GM19238 (cell line): ENCODE measurements at regions not wholly inside any gene's neighbourhood (a gene's known extent, or its start where the extent isn't known, plus 50 kb on each side); places are given as distances from the start of the nearest gene placed in this dataset.
"Not testable (repeated sequence)": the region's sequence is repeated elsewhere in the genome, so short reads cannot be mapped to it uniquely, and the experiment has no call there.

Experiments
- DNase-seq: peaks from one replicate; pipeline ENCODE4 v3.0.0; 2011; ENCODE audit warnings: low spot score; ENCODE audit not compliant: insufficient read length

DNA sequence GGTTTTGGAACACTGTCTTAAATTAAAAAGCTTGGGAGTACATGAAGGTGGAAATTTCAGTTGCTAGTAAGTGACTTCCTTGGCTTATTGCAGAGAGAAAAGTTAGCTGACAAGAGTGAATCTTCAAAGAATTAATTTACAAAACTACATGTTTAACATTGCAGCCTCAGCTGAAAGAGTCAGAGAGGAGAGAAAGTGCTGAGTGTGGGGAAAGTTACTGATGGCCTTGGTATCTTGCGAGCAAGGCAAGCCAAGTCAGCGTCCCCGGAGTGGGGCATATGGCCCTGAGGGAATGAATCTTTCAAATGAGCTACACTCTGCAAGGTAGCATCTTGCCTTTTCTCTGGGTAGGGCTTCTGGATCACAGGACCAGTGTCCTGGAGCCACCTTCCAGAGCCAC is 131.3 kb downstream of the LPIN1 start:
- DNase-seq, result no peak

DNA sequence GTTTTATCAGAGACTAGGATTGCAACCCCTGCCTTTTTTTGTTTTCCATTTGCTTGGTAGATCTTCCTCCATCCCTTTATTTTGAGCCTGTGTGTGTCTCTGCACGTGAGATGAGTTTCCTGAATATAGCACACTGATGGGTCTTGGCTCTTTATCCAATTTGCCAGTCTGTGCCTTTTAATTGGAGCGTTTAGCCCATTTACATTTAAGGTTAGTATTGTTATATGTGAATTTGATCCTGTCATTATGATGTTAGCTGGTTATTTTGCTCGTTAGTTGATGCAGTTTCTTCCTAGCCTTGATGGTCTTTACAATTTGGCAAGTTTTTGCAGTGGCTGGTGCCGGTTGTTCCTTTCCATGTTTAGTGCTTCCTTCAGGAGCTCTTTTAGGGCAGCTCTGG is 138.8 kb downstream of the LPIN1 start:
- DNase-seq, result not testable (repeated sequence)

DNA sequence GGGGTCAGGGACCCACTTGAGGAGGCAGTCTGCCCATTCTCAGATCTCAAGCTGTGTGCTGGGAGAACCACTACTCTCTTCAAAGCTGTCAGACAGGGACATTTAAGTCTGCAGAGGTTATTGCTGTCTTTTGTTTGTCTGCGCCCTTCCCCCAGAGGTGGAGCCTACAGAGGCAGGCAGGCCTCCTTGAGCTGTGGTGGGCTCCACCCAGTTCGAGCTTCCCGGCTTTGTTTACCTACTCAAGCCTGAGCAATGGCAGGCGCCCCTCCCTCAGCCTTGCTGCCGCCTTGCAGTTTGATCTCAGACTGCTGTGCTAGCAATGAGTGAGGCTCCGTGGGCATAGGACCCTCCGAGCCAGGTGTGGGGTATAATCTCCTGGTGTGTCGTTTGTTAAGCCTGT is 140.5 kb downstream of the LPIN1 start:
- DNase-seq, result not testable (repeated sequence)

DNA sequence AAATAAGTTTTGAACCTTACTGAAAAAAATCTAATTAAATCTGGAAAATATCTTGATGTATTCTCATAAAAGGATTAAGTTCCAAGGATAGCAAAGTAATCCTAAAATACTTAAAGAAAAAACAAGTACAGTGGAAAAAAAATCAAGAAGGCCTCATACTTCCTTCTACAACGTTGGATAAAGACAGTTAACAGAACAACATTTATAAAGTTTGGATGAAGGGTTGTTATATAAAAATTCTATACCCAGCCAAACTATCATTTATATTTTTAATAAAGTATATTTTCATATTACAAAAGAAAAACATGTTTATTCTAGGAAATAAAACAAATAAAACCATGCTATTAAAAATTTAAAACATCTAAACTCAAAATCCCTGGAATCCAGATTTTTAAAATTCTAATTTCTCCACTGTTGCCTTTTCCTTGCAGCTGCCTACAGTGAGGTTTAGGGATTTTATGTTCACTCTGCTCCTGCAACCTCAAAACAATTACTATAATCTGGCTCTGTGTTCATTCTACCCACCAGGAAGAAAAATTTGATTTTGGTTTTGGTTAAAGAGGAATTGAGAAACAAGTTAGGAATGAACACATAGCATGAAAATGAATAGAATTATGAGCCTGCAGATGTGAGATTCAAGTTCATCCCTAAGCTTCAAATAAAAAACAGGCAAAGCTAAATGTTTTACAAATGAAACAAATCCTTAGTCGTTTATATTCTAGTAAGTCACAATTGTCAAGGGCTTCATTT is 142.8 kb downstream of the LPIN1 start:
- no peak for DNase-seq

DNA sequence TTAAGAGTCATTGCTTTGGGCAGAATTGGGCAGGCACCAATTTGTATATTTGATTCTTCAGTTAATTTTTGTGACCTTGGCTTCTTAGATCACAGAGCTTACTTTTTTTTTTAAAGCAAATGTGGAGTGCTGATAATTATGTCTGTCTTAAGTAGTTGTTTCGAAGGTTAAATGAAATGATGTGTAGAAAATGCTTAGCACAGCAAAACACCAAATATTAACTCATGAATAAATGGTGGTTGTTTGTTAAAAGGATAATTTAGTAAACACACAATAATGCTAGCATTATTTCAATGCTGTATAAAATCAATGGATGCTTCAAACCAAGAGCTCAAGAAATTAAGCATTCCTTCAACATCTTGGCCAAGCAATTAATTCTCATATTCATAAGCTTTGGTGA is 143.4 kb downstream of the LPIN1 start:
- no peak for DNase-seq

DNA sequence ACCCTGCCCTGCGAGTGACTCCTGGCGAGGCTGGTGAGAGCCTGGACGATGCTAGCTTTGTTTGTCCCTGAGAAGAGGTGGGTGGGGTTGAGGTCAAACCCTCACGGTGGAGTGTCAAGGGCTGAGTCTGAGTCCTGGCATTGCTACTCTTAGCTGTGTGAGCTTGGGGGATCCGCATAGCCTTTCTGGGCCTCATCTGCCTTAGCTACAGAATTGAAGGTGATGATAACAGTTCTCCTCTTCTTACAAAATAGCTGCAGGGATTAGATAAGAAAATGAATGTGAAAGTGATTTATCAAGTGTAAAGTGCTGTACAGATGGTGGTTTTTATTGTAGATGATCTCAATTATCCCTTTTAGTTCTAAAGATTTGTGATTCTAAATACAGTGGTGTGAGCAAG is 144.6 kb downstream of the LPIN1 start:
- no peak for DNase-seq

DNA sequence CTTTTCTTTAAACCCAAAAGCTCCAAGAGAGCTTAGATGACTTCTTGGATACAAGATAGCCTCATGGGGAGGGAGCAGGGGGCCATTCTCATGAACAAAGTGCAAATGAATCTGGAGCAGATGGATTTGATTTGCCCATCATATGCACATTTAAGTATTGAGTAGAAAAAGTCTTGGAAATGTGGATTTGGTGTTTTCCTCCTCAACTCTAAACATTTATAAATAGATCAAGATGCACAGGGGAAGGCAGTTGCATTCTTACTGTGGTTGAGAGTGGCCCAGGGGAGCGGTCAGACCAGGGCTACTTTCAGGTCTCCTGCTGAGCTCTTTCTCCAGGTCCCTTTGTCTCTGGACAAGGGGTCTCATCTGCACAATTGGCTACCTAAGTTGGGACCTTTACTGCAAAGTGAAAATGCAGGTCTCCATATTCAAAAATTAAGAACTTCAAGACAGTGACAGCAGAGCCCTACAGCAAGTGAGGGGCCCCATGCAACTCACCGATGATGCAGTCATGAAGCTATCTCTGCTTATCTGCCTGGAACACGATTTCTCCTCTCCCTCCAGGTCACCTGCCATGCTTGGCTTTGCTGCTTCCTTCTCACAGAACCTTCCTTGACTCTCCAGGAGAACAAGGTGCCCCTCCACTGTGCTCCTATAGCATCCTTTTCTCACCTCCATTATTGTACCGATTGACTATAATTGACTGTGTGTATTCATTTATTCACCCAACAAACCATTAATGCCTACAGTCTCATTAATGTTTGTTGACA is 145.4 kb downstream of the LPIN1 start:
- no peak for DNase-seq

DNA sequence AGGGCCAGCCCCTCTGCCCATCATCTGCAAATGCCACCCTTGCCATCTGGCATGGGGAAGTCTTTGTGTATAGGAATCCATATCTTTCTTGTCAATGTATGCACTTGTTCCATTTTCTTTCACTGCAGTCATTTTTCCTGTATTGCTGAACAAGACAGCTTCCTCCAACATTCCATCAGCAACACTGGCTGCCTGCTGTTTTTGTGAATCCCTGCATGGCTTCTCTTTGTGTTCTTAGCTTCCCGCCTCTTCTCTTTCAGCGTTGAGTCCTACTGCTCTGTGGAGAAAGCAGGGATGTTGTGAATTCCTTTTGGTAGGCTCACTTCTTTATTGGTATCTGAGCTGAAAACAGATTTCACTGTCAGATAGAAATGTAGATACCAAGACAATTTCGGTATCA is 150.0 kb downstream of the LPIN1 start:
- DNase-seq, result no peak

DNA sequence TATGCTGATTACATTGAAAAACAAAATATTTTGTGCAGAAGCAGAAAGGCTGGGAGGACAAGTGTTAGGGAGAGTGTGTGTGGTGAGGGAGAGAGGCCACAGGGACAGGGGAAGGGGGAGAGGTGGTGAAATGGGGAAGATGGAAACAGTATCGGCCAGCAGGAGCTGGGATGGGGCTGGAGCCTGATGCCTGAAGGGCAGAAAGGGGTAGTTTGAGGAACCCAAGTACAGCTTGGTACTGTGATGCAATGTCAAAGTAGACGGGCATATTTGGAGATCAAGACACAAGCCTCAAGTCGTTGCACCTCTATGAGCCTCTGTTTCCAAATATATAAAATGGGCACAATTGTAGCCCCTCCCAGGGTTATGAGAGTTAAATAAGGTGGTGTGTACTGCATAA is 152.1 kb downstream of the LPIN1 start:
- no peak for DNase-seq

DNA sequence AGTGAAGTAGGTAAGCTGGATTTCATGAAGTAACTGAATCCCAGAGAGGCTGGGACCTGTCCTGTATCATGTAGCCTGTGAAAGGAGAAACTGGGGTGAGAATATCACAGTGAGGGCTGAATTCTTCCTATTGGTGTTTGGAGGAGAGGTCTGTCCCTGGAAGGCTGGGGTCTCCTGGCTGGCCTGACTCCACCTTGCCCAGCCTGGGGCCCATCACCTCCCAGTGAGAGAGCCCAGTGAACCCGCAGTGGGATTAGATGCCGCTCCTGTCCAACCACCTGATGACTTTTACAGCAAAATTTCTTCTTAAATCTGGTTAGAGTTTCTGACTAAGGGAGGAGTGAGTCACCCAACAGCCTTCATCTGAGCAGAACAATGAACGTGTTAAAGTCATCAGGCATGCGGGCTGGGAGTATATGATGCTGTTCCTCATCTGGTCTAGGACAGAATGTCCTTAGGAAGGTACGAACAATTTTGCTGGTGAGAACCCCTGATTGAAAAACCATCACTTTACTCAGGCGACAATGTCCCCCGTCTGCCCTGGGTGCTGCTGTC is 152.9 kb downstream of the LPIN1 start:
- DNase-seq, result no peak

DNA sequence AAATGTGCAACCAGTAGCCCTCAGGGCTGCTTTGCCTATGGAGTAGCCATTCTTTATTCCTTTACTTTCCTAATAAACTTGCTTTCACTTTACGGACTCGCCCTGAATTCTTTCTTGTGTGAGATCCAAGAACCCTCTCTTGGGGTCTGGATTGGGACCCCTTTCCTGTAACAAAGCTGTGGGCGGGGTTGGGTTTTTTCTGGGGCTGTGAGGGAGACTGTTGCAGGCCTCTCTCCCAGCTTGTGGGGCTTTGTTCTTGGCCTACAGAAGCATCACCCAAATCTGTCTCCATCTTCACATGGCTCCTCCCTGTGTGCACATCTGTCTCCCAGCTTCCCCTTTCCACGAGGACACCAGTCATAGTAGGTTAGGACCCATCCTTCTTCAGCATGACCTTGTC is 154.5 kb downstream of the LPIN1 start:
- not testable (repeated sequence) for DNase-seq

DNA sequence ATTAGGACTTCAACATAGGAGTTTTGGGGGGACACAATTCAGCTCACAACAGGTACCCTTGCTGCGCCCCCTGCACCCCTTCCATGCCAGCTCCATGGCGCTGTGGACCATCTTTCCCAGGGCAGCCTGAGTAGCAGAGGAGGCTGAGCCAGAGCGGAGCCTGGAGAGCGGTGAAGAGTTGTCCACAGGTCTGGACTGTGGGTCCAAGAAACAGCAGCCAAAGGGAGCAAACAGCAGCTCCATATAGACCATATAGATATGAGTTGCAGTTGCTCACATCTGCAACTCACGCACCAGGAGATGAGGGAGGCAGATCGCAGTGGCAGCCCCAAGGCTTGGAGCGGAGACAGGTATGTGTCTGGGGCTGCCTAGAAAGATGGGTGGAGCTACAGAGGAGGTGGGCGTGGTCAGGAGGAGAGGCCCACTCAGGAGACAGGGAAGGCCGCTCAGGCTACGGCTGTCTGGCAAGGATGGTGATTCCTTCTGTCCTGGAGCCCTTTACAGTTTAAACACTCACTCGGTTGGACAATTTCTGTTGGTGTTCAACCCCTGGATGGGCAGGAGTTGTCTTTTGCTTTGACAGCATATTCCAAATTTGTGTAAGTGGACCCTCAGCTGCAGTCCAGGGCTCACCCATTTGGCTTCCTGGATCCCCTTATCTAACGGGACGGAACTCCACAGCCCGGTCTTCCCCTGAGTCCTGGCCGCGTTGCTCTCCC is 155.1 kb downstream of the LPIN1 start:
- DNase-seq, result no peak

DNA sequence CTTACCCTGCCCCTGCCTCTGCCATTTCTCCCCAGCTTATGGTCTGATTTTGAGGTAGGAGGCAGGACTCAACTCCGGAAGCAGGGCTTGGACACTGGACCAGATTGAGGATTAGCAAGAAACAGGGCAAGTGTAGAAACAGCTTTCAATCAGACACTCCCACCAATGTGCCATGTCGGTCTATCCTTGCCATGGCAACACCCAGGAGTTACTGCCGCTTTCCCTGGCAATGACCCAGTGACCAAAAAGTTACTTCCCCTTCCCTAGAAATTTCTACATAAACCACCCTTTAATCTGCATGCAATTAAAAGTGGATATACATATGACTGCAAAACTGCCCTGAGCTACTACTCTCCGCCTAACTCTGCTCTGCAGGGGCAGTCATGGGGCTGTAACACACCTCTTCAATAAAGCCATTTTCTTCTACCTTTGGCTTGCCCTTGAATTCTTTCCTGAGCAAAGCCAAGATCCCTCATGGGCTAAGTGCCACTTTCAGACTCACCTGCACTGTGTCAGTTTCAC is 156.7 kb downstream of the LPIN1 start:
- DNase-seq, result no peak

DNA sequence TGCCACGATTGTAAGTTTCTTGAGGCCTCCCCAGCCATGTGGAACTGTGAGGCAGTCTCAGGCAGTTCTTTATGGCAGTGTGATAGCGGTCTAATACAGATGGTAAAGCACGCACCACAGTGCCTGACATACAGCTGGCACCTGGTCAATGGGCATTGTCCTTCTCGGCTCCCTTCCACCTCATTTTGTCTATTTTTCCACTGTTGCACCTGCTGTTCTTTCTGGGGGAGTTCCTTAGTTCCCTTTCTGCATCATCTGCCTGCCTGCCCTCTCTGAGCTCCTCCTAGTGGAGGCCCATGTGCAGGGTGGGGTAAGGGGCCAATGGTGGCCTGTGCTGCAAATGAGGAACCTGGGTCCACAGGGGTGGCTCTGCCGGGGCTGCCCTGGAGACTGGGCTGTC is 157.6 kb downstream of the LPIN1 start:
- peak; percentile 9 for DNase-seq

DNA sequence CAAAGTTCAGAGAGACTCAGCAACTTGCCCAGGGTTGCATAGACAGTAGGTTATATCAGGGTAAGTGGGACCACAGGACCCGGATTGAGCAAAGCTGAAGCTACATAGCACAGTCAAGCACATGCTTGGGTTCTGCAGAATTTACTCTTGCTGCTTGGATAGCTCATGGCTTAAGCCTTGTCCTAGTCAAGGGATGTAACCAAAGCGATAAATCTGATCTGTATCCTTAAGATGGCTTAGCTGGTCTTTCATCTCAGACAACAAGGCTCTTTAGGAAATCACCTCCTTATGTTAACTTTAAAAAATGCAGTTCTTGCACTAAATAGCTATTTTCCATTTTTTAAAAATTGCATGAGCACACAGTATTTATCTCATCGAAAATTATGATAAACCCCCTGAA is 158.5 kb downstream of the LPIN1 start:
- no peak for DNase-seq

DNA sequence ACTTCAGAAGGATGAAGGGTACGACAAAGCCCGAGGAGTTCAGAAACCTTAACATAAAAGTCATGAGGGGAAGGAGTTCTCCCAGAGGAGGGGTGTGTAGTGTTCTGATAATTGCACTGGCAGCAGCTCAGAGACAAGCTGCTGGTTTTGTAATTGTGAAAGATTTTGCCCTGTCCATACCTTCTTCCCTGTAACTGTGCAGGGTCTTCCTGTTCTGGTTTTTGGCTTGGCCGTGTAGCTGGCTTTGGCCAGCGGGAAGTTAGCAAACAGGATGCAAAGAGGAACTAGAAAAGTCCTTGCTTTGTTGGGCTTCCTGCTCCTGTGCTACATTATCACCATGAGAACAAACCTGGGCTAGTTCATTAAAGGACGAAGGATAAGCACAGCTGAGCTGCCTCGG is 160.8 kb downstream of the LPIN1 start:
- no peak for DNase-seq

DNA sequence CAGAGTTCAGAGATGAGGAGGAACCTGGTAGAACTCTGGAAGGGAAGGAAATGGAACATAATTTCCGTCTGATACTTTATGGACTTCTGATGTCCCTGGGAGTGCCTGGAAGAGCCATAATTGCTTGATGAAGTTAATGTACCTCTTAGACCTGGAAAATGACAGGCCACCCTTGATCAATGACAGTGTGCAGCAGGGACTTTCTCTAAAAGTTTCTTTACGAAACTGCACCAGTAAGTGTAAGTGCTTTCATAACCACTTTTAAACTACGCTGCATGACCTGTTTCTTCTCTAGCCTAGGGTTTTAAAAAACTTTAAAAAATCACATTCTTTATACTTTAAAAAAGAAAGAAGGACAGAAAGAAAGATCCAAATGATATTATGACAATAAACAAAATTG is 164.5 kb downstream of the LPIN1 start:
- no peak for DNase-seq

DNA sequence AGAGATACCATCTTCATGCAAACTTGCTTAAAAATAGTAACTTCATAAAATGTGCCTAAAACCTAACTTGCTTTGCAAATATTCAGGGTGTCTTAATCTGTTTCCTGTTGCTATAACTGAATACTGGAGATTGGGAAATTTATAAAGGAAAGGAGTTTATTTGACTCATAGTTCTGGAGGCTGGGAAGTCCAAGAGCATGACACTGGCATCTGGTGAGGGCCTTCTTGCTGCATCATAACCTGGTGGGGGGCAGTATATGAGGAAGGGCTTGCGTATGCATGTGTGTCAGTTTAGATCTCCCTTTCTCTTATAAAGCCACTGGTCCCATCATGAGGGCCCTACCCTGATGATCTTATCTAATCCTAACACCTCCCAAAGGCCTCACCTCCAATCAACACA is 166.5 kb downstream of the LPIN1 start:
- no peak for DNase-seq

DNA sequence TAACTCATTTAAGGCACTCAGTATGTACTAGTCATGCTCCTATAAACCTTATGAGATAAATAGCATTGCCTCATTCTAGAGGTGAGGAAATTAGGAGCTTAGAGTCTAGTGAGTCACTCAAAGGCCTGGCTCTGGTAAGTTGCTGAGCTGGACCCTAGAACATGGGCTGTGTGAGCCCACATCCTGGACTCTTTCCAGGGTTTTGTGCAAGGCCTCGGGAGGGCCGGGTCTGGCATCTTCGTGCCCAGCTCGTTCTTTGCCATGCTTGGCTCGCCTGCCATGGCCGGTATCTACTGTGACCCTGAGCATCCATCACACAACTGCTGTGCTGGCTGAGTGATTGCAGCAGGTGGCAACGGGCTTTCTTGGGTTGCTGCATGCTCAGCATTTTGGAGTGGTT is 168.0 kb downstream of the LPIN1 start:
- DNase-seq, result no peak

DNA sequence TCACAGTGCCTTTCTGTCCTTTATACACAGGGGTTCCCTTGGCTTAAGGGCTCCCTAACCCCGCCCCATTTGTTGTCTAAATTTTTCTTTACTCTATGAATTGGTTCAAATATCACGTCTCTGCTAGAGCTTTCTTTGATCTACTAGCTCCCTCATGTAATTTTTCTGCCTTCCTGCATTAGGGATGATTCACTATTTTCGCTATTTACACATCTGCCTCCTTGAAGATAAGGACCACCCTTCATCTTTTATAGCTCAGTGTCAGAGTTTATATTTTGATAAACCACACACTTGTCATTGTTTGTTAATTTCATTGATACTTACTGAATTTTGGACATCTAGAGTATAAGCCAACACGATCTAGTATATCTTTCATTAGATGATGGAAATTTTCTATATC is 169.2 kb downstream of the LPIN1 start:
- DNase-seq, result no peak

DNA sequence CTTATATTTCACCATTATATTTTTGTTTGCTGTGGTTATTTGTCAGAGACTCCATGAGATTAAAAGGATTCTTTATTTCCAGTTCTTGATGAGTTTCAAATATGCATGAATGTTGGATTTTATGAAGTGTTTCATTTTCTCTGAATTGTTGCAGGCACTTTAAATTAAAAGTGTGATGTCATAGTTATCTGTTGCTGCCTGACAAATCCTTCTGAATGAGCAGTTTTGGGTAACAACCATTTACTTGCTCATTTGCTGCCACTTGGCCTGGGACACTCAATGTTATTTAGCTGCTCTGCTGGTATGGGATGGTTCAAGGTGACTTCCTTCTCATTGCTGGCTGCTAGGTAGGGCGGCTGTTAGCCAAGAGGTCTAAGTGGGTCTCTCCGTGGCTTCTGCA is 173.5 kb downstream of the LPIN1 start:
- no peak for DNase-seq
